ENCODE measurements at regions not wholly inside any gene's neighbourhood (a gene's known extent, or its start where the extent isn't known, plus 50 kb on each side); places are given as distances from the start of the nearest gene placed in this dataset.

DNA sequence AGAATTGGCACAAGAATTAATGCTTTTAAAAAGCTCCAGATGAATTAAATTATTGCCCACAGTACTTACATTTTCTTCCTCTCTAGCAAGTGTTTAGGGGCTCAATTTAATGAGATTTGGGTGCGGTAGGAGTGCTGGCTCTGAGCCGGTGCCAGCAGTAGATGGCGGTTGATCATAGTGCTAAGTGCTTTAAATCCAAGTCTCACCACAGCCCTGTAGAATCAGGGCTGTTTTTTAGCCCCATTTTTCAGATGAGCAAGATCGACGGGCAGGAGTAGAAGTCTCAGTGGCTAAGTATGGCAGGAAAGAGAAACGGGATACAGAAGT is 136.9 kb upstream of the SALL4 start:
- TF ChIP-seq YY1 (IDR thresholded peaks at IDR 0.05; ENCODE audit: insufficient read depth, insufficient read length) (no peak), SUZ12 (IDR thresholded peaks at IDR 0.05; ENCODE audit: extremely low read depth, insufficient read depth, insufficient read length) (no peak)

Measured in NT2/D1 (cell line).